Heart right ventricle (tissue), 16 donors: ENCODE measurements at regions not wholly inside any gene's neighbourhood (a gene's known extent, or its start where the extent isn't known, plus 50 kb on each side); places are given as distances from the start of the nearest gene placed in this dataset.

Experiments used
- ATAC-seq, 8 donors: fragments of 200-7000 bp; cut with Tn5 transposase; one replicate each; pipeline ENCODE4 v1.9.1; 2020; ENCODE audit warnings: mild to moderate bottlenecking in 8 of 8, moderate library complexity in 8 of 8, moderate number of reproducible peaks in 1 of 8
- DNase-seq, 2 donors: peaks; one replicate each; pipeline ENCODE4 v3.0.0-alpha.2; 2020
- H3K27ac ChIP-seq, 10 donors: fragments of 200-600 bp; sonication (generic) in 2 of 10; one replicate each; pipeline versions ENCODE4 v1.5.0 to v1.8.0; 2020 to 2022; ENCODE audit warnings: mild to moderate bottlenecking in 3 of 10
- H3K27me3 ChIP-seq, 7 donors: fragments of 200-600 bp; one replicate each; pipeline ENCODE4 v1.8.0; 2021 to 2022; ENCODE audit warnings: mild to moderate bottlenecking in 2 of 7
- H3K36me3 ChIP-seq, 9 donors: fragments of 200-600 bp; sonication (generic) in 1 of 9; one replicate each; pipeline versions ENCODE4 v1.5.0 to v1.8.0; 2020 to 2022; ENCODE audit warnings: mild to moderate bottlenecking in 2 of 9
- H3K4me1 ChIP-seq, 9 donors: fragments of 200-600 bp; sonication (generic) in 1 of 9; one replicate each; pipeline versions ENCODE4 v1.5.0 to v1.8.0; 2020 to 2022; ENCODE audit warnings: mild to moderate bottlenecking in 4 of 9
- H3K4me3 ChIP-seq, 10 donors: fragments of 200-600 bp; sonication (generic) in 2 of 10; one replicate each; pipeline versions ENCODE4 v1.5.0 to v1.8.0; 2020 to 2022; ENCODE audit warnings: mild to moderate bottlenecking in 7 of 10, moderate library complexity in 2 of 10
- H3K9me3 ChIP-seq, 11 donors: fragments of 200-600 bp in 10 of 11; sonication (generic) in 2 of 11; one replicate each; pipeline versions ENCODE4 v1.5.0 to v1.8.0; 2013 to 2022; ENCODE audit warnings: mild to moderate bottlenecking in 2 of 11, control low read depth in 1 of 11, moderate library complexity in 1 of 11
- CTCF ChIP-seq, 9 donors: fragments of 200-600 bp; sonication (generic) in 2 of 9; IDR thresholded peaks; one replicate each; pipeline versions ENCODE4 v1.5.0 to v1.8.0; 2021 to 2022; ENCODE audit warnings: antibody characterized with exemption in 9 of 9, mild to moderate bottlenecking in 5 of 9, moderate library complexity in 1 of 9
- WGBS, 2 donors: extraction: QIAGEN DNeasy Blood & Tissue Kit; methylation state at CpG; one replicate each; pipeline ENCODE4 v1.1.7; 2013; ENCODE audit warnings: inconsistent platforms in 1 of 2; 5-methylcytosine and 5-hydroxymethylcytosine counted together
- intact Hi-C, 10 donors: fragments of 100-400 bp; cut with DNase I; formaldehyde crosslinking; loops; one replicate each; pipeline versions ENCODE4 v1.11.1 to v1.14.2; 2022
- donor health status: Arrhythmogenic right ventricular cardiomyopathy.
- donor health status: ischemic (EF 13 %, LVEDD 7.1; RV severe dilation, severe dysfunction).
- donor health status: healthy with polysubstance abuse.
- donor health status: DM: no; HTN: yes; CAD: no.
- donor health status: DM: no; HTN: no; CAD: no.
- donor health status: ischemic (EF 25% LVEDD 6.9; RV normal size, moderate dysfunction).
- donor health status: ischemic (EF 25% LVEDD 5.7; RV mildly dilated, moderate dysfunction).
- donor health status: healthy.
- donor health status: DM: yes; HTN: yes; CAD: no.
- donor health status: Ischemic cardiomyopathy.
- donor health status: ischemic (EF 35%, LVEDD 5.7; RV mildly dilated, moderate dysfunction).
- donor health status: nonischemic (EF 11% LVEDD 7.7; RV severe dilation, severe dysfunction).
- donor health status: DM: yes; HTN: yes; CAD: no.
- donor health status: PGD.
- donor health status: ischemic (EF 29% LVEDD 5.4; RV normal size, mild dysfunction).
- donor health status: nonischemic (EF 23%, LVEDD 6.1; RV moderate dilation, normal function).

- DNase-seq (no peak), ATAC-seq (no peak)
- Histone ChIP-seq H3K9me3 (peaks cover 0 to 4% (median 0%) of the 10 kb centered on the region in 11 donors), H3K27ac (no peak overlapping the region), H3K36me3 (no peaks in the 10 kb centered on the region), H3K4me3 (no peak overlapping the region), H3K27me3 (peaks cover 0 to 18% (median 6%) of the 10 kb centered on the region in 7 donors), H3K4me1 (no peaks in the 10 kb centered on the region)
- WGBS, 2 donors, result 92 to 94% methylated on average over 2 of the region's 2 CpGs
- TF ChIP-seq CTCF (IDR thresholded peaks at IDR 0.05), result no peak
- intact Hi-C loops, result no loop called here
Measured at GRCh38 chr2:221791844-221792243, 219.7 kb upstream of the EPHA4 start.

- intact Hi-C loops, result no loop called here
- H3K27me3 ChIP-seq, result peaks cover 0 to 7% (median 0%) of the 10 kb centered on the region in 7 donors
- H3K4me3 ChIP-seq, result no peak overlapping the region
- peaks cover 0 to 4% (median 0%) of the 10 kb centered on the region in 11 donors for H3K9me3 ChIP-seq
- no peaks in the 10 kb centered on the region for H3K4me1 ChIP-seq
- ATAC-seq, result no peak
- TF ChIP-seq CTCF (IDR thresholded peaks at IDR 0.05), result no peak
- no peaks in the 10 kb centered on the region for H3K36me3 ChIP-seq
- no peak overlapping the region for H3K27ac ChIP-seq
- DNase-seq, result no peak
- WGBS, 2 donors, result 62 to 65% methylated on average over 4 of the region's 4 CpGs
Measured at GRCh38 chr2:221787561-221787960, 215.5 kb upstream of the EPHA4 start.

DNA sequence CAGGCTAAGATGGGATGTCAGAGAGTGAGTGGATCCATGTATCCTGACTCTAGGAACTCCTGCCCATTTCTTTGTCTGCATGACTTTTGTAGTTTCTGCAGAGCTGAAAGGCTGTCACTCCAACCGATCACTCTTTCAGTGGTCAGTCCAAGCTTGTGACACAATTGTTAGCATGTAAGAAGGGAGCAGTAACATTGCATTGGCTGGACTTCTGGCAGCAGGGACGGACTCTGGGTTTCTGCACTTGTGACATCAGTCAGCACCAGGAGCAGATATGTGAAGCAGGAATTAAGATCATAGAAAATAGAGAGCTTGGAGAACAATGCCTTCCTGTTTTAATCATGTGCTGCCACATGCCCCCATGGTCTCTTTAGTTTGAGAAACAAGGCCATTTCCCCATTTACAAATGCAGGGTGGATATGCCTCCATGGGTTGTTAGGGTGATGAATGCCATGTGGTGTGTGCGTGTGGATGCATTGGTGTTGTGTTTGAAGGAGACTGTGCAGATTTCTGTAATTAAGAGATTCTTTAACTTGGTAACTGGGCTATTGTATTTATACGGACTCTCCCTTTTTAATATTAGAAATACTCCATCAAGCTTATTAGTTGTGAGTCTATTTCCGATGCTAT lies 214.3 kb upstream of the EPHA4 start:
- TF ChIP-seq CTCF (IDR thresholded peaks at IDR 0.05), result no peak
- Histone ChIP-seq H3K4me1 (no peaks in the 10 kb centered on the region), H3K27me3 (peaks cover 0 to 4% (median 0%) of the 10 kb centered on the region in 7 donors), H3K4me3 (no peak overlapping the region), H3K27ac (no peak overlapping the region), H3K9me3 (peaks cover 0 to 4% (median 0%) of the 10 kb centered on the region in 11 donors), H3K36me3 (no peaks in the 10 kb centered on the region)
- no peak for ATAC-seq
- 70 to 73% methylated on average over 5 of the region's 5 CpGs for WGBS, 2 donors
- no peak for DNase-seq
- intact Hi-C loops, result no loop called here

- no peak for TF ChIP-seq CTCF (IDR thresholded peaks at IDR 0.05)
- H3K4me1 ChIP-seq, result no peaks in the 10 kb centered on the region
- H3K9me3 ChIP-seq, result no peaks in the 10 kb centered on the region
- H3K4me3 ChIP-seq, result no peak overlapping the region
- ATAC-seq (no peak), DNase-seq (no peak)
- no peak overlapping the region for H3K27ac ChIP-seq
- H3K27me3 ChIP-seq, result peaks cover 0 to 4% (median 0%) of the 10 kb centered on the region in 7 donors
- H3K36me3 ChIP-seq, result no peaks in the 10 kb centered on the region
- WGBS, 2 donors, result 24 to 32% methylated on average over 1 of the region's 1 CpG
- intact Hi-C loops, result no loop called here
Measured at GRCh38 chr2:221780281-221780688, 208.2 kb upstream of the EPHA4 start.
